RWPE2 (cell line): ENCODE measurements at regions not wholly inside any gene's neighbourhood (a gene's known extent, or its start where the extent isn't known, plus 50 kb on each side); places are given as distances from the start of the nearest gene placed in this dataset.

Source experiments
- ATAC-seq: fragments of 200-7000 bp; cut with Tn5 transposase; 3 replicates; pipeline ENCODE4 v1.9.1; 2021; ENCODE audit warnings: low read depth
- DNase-seq: peaks from one replicate; pipeline ENCODE4 v3.0.0-alpha.2; 2020; ENCODE audit warnings: low spot score
- H3K27ac ChIP-seq: fragments of 450-650 bp; 2 replicates; pipeline ENCODE4 v1.5.1; 2017; ENCODE audit warnings: mild to moderate bottlenecking; ENCODE audit not compliant: poor library complexity, severe bottlenecking
- H3K27me3 ChIP-seq: fragments of 250-450 bp; sonication (Bioruptor Pico); 2 replicates; pipeline ENCODE4 v1.5.1; 2021; ENCODE audit warnings: mild to moderate bottlenecking, moderate library complexity; ENCODE audit not compliant: insufficient read depth, poor library complexity, severe bottlenecking
- H3K36me3 ChIP-seq: fragments of 250-450 bp; sonication (Bioruptor Pico); 2 replicates; pipeline ENCODE4 v1.5.1; 2020; ENCODE audit warnings: low read depth, mild to moderate bottlenecking, moderate library complexity
- H3K4me1 ChIP-seq: fragments of 250-450 bp; sonication (Bioruptor Pico); 2 replicates; pipeline ENCODE4 v1.5.1; 2021; ENCODE audit warnings: mild to moderate bottlenecking, moderate library complexity; ENCODE audit not compliant: insufficient read depth, poor library complexity, severe bottlenecking
- H3K4me3 ChIP-seq: fragments of 250-450 bp; sonication (Bioruptor Pico); 2 replicates; pipeline ENCODE4 v1.5.1; 2021; ENCODE audit warnings: mild to moderate bottlenecking, moderate library complexity; ENCODE audit not compliant: severe bottlenecking
- H3K9me3 ChIP-seq: fragments of 250-450 bp; sonication (Bioruptor Pico); 2 replicates; pipeline ENCODE4 v1.5.1; 2021; ENCODE audit warnings: mild to moderate bottlenecking, moderate library complexity; ENCODE audit not compliant: severe bottlenecking
- TF ChIP-seq, protein P1 (sequence below): fragments of 450-650 bp; IDR thresholded peaks from one replicate; pipeline ENCODE4 v1.5.1; 2017; ENCODE audit warnings: mild to moderate bottlenecking, moderate library complexity; ENCODE audit not compliant: poor library complexity, severe bottlenecking

DNA sequence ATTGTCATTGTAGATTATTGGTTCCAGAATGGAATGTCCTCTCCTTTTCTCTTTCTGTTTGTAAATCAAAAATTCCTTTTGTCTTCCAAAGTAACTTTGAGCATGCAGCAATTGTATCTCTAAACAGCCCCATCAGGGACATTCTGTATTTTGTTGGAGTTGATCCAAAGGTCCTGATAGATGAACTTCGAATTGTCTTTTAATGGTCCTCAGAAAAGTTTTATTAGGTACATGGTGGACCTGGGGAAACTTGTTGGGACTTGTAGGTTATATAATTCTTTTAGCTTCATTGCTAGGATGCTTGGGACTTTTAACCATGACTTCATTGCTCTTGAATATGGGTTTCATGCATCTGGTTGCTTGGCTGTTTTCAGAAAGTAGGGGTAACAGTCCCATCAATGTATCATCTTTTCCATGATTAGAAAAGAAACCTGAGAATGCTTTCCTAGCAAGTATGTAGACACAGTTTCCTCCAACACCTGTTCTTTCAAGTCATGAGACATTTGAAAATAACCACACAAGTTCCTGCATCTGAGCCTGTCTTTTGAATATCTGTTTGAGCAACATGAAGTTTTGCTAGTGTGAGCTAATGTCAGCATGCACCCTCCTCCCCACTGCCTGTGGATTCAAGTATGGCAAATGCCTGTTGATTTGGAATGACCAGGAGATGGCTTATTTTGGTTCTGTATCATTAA lies 413.1 kb downstream of the KCNRG start:
- H3K36me3 ChIP-seq = no peaks in the 10 kb centered on the region
- TF ChIP-seq, protein P1, sequence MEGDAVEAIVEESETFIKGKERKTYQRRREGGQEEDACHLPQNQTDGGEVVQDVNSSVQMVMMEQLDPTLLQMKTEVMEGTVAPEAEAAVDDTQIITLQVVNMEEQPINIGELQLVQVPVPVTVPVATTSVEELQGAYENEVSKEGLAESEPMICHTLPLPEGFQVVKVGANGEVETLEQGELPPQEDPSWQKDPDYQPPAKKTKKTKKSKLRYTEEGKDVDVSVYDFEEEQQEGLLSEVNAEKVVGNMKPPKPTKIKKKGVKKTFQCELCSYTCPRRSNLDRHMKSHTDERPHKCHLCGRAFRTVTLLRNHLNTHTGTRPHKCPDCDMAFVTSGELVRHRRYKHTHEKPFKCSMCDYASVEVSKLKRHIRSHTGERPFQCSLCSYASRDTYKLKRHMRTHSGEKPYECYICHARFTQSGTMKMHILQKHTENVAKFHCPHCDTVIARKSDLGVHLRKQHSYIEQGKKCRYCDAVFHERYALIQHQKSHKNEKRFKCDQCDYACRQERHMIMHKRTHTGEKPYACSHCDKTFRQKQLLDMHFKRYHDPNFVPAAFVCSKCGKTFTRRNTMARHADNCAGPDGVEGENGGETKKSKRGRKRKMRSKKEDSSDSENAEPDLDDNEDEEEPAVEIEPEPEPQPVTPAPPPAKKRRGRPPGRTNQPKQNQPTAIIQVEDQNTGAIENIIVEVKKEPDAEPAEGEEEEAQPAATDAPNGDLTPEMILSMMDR = no peak
- H3K27me3 ChIP-seq = no peaks in the 10 kb centered on the region
- no peaks in the 10 kb centered on the region for H3K9me3 ChIP-seq
- H3K4me1 ChIP-seq = no peaks in the 10 kb centered on the region
- no peak overlapping the region for H3K27ac ChIP-seq
- H3K4me3 ChIP-seq = no peak overlapping the region
- ATAC-seq = no peak
- DNase-seq = no peak

DNA sequence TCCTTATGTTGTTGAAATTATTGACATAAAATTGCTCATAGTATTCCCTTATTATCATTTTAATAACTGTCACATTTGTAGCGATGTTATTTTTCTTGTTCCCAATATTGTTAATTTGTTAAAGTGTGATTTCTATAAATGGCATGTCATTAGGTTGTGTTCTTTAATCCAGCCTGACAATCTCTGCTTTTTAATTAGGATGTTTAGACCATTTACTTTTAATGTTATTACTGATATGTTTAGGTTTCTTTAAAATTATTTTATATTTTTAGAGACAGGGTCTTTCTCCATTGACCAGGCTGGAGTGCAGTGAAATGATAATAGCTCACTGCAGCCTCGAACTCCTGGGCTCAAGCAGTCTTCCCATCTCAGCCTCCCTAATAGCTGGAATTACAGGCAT lies 408.5 kb downstream of the DLEU7 start:
- DNase-seq = no peak
- no peak overlapping the region for H3K27ac ChIP-seq
- TF ChIP-seq, protein P1 = no peak
- no peaks in the 10 kb centered on the region for H3K27me3 ChIP-seq
- no peaks in the 10 kb centered on the region for H3K4me1 ChIP-seq
- no peaks in the 10 kb centered on the region for H3K9me3 ChIP-seq
- no peak for ATAC-seq
- no peak overlapping the region for H3K4me3 ChIP-seq
- no peaks in the 10 kb centered on the region for H3K36me3 ChIP-seq

DNA sequence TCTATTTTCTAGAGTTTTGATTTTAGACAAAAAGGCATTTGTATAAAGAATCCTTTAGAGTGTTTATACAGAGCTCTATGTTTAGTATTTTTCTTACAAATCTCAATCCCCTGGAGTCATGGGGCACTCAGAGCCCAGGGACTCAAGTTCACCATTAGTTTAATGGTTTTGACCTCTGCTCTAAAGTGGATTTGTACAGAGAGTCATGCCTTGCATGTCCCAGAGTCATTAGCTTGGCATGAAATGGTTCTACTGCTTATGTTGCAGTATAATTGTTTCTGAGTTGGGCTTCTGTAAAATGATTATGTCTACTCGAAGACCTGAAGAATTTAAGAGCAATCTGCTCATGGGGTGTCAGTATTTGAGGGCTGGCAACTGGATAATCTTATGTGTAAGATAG lies 406.2 kb downstream of the DLEU7 start:
- no peaks in the 10 kb centered on the region for H3K9me3 ChIP-seq
- no peaks in the 10 kb centered on the region for H3K27me3 ChIP-seq
- no peak overlapping the region for H3K27ac ChIP-seq
- no peak overlapping the region for H3K4me3 ChIP-seq
- H3K36me3 ChIP-seq = no peaks in the 10 kb centered on the region
- TF ChIP-seq, protein P1 = no peak
- no peak for DNase-seq
- no peaks in the 10 kb centered on the region for H3K4me1 ChIP-seq
- ATAC-seq = no peak

DNA sequence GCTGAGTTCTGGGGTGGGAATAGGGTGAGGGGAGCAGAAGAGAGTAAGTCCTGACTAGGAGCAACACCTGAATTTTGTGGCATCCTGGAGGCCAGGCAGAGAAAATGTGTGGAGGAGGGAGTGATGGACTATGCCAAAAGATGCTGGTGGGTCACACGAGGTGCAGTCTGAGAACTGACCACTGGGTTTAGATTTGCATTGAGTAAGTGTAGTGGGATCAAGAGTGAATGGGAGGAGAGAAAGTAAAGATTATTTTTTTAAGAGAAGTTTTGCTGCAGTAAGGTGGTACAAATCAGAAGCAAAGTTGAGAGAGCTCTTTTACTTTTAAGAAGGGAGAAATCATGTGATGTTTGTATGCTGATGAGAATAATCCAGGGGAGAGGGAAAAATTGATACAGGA lies 405.1 kb downstream of the DLEU7 start:
- TF ChIP-seq, protein P1 = no peak
- no peak for ATAC-seq

DNA sequence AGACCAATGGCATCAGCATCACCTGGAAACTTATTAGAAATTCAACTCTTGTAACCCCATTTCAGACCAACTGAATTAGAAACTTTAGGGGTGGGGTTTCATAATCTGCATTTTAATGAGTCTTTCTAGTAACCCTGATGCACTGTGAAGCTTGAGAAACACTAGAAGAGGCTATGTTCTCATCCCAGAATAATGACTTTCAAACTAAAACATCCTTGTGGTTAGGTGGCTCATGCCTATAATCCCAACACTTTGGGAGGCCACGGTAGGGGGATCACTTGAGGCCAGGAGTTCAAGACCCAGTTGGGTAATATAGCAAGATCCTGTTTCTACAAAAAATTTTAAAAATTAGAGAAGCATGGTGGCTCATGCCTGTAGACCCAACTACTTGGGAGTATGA lies 402.4 kb downstream of the DLEU7 start:
- no peak overlapping the region for H3K4me3 ChIP-seq
- no peaks in the 10 kb centered on the region for H3K27me3 ChIP-seq
- TF ChIP-seq, protein P1 = no peak
- no peak for ATAC-seq
- H3K36me3 ChIP-seq = no peaks in the 10 kb centered on the region
- no peaks in the 10 kb centered on the region for H3K9me3 ChIP-seq
- no peak overlapping the region for H3K27ac ChIP-seq
- H3K4me1 ChIP-seq = no peaks in the 10 kb centered on the region
- no peak for DNase-seq

More for the DNA sequence above, 405.1 kb downstream of the DLEU7 start:
- DNase-seq = no peak
- Histone ChIP-seq H3K9me3 (no peaks in the 10 kb centered on the region), H3K27me3 (no peaks in the 10 kb centered on the region), H3K4me1 (no peaks in the 10 kb centered on the region), H3K36me3 (no peaks in the 10 kb centered on the region), H3K4me3 (no peak overlapping the region), H3K27ac (no peak overlapping the region)
